ENCODE measurements at regions not wholly inside any gene's neighbourhood (a gene's known extent, or its start where the extent isn't known, plus 50 kb on each side); places are given as distances from the start of the nearest gene placed in this dataset.

GRCh38 chr15:62513893-62514292 lies 348.8 kb upstream of the C2CD4B start:
- TF ChIP-seq CTCF (conservative IDR thresholded peaks at IDR 0.05; ENCODE audit: low read length): no peak
- no peak for TF ChIP-seq EZH2phosphoT487 (IDR thresholded peaks at IDR 0.05; ENCODE audit: borderline replicate concordance, low read depth, low read length)
